K562 (cell line): ENCODE measurements at regions not wholly inside any gene's neighbourhood (a gene's known extent, or its start where the extent isn't known, plus 50 kb on each side); places are given as distances from the start of the nearest gene placed in this dataset.
A peak's percentile ranks its signal among the peaks of the same experiment; 100 is the strongest.

Source experiments
- BACH1 ChIP-seq: fragments of 200-800 bp; sonication (Bioruptor generic); IDR thresholded peaks from 2 replicates; pipeline ENCODE4 v1.6.1; 2016; ENCODE audit warnings: missing genetic modification characterization, missing compliant biosample characterization
- FOXM1 ChIP-seq, 2 experiments: fragments of 450-650 bp in 1 of 2; sonication (generic) in 1 of 2; formaldehyde crosslinking in 1 of 2; IDR thresholded peaks; 2 replicates each; pipeline versions ENCODE4 v1.6.1 to v1.9.0; 2017 to 2022; ENCODE audit warnings: low read depth in 2 of 2, mild to moderate bottlenecking in 2 of 2, missing genetic modification reagents in 1 of 2, moderate library complexity in 1 of 2
- MEIS2 ChIP-seq: fragments of 450-650 bp; IDR thresholded peaks from 2 replicates; pipeline ENCODE4 v1.6.1; 2014; ENCODE audit warnings: mild to moderate bottlenecking; ENCODE audit not compliant: partially characterized antibody
- MYBL2 ChIP-seq, 2 experiments: fragments of 450-650 bp in 1 of 2; sonication (generic) in 1 of 2; formaldehyde crosslinking in 1 of 2; IDR thresholded peaks; 2 replicates each; pipeline versions ENCODE4 v1.6.1 to v1.8.1; 2017 to 2022; ENCODE audit warnings: borderline replicate concordance in 1 of 2, inconsistent platforms in 1 of 2, low read depth in 1 of 2, mild to moderate bottlenecking in 1 of 2, missing genetic modification reagents in 1 of 2, moderate library complexity in 1 of 2
- NFIC ChIP-seq: fragments of 450-650 bp; IDR thresholded peaks from 2 replicates; pipeline ENCODE4 v1.6.1; 2017; ENCODE audit warnings: mild to moderate bottlenecking, inconsistent platforms
- POLR2B ChIP-seq: fragments of 450-650 bp; IDR thresholded peaks from 2 replicates; pipeline ENCODE4 v1.6.1; 2018; ENCODE audit warnings: low read depth; ENCODE audit not compliant: partially characterized antibody
- RBFOX2 ChIP-seq: fragments of 200-400 bp; formaldehyde crosslinking; IDR thresholded peaks from 2 replicates; pipeline ENCODE4 v1.6.1; 2017; ENCODE audit warnings: low read depth, mild to moderate bottlenecking, low read length, moderate library complexity
- SAFB ChIP-seq: fragments of 200-400 bp; formaldehyde crosslinking; IDR thresholded peaks from 2 replicates; pipeline ENCODE4 v1.6.1; 2017; ENCODE audit warnings: low read depth, low read length, borderline replicate concordance
- SMARCA4 ChIP-seq: fragments of 450-650 bp; IDR thresholded peaks from 2 replicates; pipeline ENCODE4 v1.6.1; 2016
- SMC3 ChIP-seq: conservative IDR thresholded peaks from 2 replicates; pipeline ENCODE4 v1.6.1; 2011; ENCODE audit warnings: low read depth, low read length, improper control_type of control experiment; ENCODE audit not compliant: insufficient read depth
- STAT5A ChIP-seq: IDR thresholded peaks from 2 replicates; pipeline ENCODE4 v1.6.1; 2012; ENCODE audit warnings: low read length, inconsistent platforms, borderline replicate concordance
- TRIM24 ChIP-seq, 2 experiments: fragments of 450-650 bp; IDR thresholded peaks; 2 replicates each; pipeline ENCODE4 v1.6.1; 2016
- ZNF316 ChIP-seq: fragments of 450-650 bp; IDR thresholded peaks from 2 replicates; pipeline ENCODE4 v1.6.1; 2016
- ZNF584 ChIP-seq: fragments of 200-800 bp; sonication (Bioruptor generic); IDR thresholded peaks from 2 replicates; pipeline ENCODE4 v1.6.1; 2016; ENCODE audit warnings: low read depth, mild to moderate bottlenecking, missing genetic modification characterization, missing compliant biosample characterization
- ZNF79 ChIP-seq: fragments of 250-450 bp; sonication (Bioruptor Pico); IDR thresholded peaks from 2 replicates; pipeline ENCODE4 v1.4.0; 2020; ENCODE audit warnings: low read depth, mild to moderate bottlenecking, moderate library complexity
- TF ChIP-seq, protein P1 (sequence below): sonication (generic); formaldehyde crosslinking; IDR thresholded peaks from 2 replicates; pipeline ENCODE4 v1.8.1; 2023; ENCODE audit warnings: mild to moderate bottlenecking, missing genetic modification reagents, moderate library complexity
- TF ChIP-seq, protein P2 (sequence below): sonication (generic); formaldehyde crosslinking; IDR thresholded peaks from 2 replicates; pipeline ENCODE4 v1.8.1; 2023; ENCODE audit warnings: mild to moderate bottlenecking, missing genetic modification reagents
- TF ChIP-seq, protein P3 (sequence below): fragments of 450-650 bp; formaldehyde crosslinking; conservative IDR thresholded peaks from 2 replicates; pipeline ENCODE4 v1.4.0; 2022; ENCODE audit warnings: mild to moderate bottlenecking, missing genetic modification characterization
- TF ChIP-seq, protein P4 (sequence below): fragments of 450-650 bp; conservative IDR thresholded peaks from 2 replicates; pipeline ENCODE4 v1.6.1; 2016; ENCODE audit warnings: missing genetic modification characterization, low read depth, mild to moderate bottlenecking, control low read depth, missing compliant biosample characterization
- TF ChIP-seq, protein P5 (sequence below): fragments of 200-800 bp; sonication (Bioruptor generic); IDR thresholded peaks from 2 replicates; pipeline ENCODE4 v1.6.1; 2017; ENCODE audit warnings: missing genetic modification characterization, missing compliant biosample characterization

DNA sequence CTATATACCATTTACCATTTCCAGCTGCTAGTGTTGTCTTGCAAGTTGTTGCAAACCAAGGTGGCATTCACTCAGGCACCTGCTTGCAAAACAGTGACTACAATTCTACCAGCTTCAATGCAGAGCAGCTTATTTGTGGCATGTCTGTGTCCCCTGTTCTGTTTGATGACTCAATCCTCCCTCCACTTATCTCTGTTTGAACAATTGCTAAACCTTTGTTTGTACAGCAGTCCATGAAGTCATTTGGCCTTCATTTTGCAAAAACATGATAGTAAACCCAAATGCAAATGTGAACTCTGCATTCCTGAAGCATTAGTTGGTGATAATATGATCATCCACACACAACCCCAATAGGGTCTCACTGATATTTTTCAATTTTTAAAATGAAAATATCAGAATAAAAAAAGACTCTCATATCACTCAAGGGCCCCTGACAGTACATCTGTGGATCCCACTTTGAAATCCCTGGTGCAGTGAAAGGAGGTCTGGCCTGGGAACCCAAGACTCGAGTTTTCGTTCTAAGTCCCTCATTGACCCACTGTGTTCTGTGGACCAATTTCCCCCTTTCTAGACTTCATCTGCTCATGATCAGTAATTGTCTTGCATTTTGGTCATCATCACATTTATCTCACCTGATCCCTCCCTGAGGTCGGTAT lies 425.4 kb downstream of the RPS24 start (continued):
- TF ChIP-seq MYBL2 (IDR thresholded peaks at IDR 0.05; ENCODE audit: low read depth), result no peak
- TF ChIP-seq MYBL2 (CRISPR knock-in tag; IDR thresholded peaks at IDR 0.05; ENCODE audit: borderline replicate concordance), result no peak
- peak; percentile 36; the same call in 1 of the 2 replicates for TF ChIP-seq STAT5A
- TF ChIP-seq SMARCA4, result peak; percentile 99
- peak; percentile 65 for TF ChIP-seq MEIS2
- TF ChIP-seq TRIM24 (IDR thresholded peaks at IDR 0.05), result peak; percentile 64 to 84
- TF ChIP-seq, protein P1, sequence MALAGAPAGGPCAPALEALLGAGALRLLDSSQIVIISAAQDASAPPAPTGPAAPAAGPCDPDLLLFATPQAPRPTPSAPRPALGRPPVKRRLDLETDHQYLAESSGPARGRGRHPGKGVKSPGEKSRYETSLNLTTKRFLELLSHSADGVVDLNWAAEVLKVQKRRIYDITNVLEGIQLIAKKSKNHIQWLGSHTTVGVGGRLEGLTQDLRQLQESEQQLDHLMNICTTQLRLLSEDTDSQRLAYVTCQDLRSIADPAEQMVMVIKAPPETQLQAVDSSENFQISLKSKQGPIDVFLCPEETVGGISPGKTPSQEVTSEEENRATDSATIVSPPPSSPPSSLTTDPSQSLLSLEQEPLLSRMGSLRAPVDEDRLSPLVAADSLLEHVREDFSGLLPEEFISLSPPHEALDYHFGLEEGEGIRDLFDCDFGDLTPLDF (CRISPR knock-in tag), result no peak
- TF ChIP-seq, protein P2, sequence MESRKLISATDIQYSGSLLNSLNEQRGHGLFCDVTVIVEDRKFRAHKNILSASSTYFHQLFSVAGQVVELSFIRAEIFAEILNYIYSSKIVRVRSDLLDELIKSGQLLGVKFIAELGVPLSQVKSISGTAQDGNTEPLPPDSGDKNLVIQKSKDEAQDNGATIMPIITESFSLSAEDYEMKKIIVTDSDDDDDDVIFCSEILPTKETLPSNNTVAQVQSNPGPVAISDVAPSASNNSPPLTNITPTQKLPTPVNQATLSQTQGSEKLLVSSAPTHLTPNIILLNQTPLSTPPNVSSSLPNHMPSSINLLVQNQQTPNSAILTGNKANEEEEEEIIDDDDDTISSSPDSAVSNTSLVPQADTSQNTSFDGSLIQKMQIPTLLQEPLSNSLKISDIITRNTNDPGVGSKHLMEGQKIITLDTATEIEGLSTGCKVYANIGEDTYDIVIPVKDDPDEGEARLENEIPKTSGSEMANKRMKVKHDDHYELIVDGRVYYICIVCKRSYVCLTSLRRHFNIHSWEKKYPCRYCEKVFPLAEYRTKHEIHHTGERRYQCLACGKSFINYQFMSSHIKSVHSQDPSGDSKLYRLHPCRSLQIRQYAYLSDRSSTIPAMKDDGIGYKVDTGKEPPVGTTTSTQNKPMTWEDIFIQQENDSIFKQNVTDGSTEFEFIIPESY (CRISPR knock-in tag), result no peak
- TF ChIP-seq ZNF316, result no peak
- no peak for TF ChIP-seq BACH1 (tag)
- no peak for TF ChIP-seq POLR2B
- TF ChIP-seq SAFB, result no peak
- TF ChIP-seq NFIC, result peak; percentile 71
- TF ChIP-seq, protein P3, sequence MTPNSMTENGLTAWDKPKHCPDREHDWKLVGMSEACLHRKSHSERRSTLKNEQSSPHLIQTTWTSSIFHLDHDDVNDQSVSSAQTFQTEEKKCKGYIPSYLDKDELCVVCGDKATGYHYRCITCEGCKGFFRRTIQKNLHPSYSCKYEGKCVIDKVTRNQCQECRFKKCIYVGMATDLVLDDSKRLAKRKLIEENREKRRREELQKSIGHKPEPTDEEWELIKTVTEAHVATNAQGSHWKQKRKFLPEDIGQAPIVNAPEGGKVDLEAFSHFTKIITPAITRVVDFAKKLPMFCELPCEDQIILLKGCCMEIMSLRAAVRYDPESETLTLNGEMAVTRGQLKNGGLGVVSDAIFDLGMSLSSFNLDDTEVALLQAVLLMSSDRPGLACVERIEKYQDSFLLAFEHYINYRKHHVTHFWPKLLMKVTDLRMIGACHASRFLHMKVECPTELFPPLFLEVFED, result 0 out of 2 replicates have a peak, but pooled peaks have one; percentile 53
- TF ChIP-seq SMC3, result no peak
- no peak for TF ChIP-seq ZNF79
- no peak for TF ChIP-seq RBFOX2
- TF ChIP-seq FOXM1 (IDR thresholded peaks at IDR 0.05; ENCODE audit: low read depth), result peak; percentile 81
- no peak for TF ChIP-seq FOXM1 (CRISPR knock-in tag; IDR thresholded peaks at IDR 0.05; ENCODE audit: low read depth)
- peak; percentile 61; the same call in 1 of the 2 replicates for TF ChIP-seq ZNF584 (CRISPR knock-in tag)
- TF ChIP-seq, protein P4, sequence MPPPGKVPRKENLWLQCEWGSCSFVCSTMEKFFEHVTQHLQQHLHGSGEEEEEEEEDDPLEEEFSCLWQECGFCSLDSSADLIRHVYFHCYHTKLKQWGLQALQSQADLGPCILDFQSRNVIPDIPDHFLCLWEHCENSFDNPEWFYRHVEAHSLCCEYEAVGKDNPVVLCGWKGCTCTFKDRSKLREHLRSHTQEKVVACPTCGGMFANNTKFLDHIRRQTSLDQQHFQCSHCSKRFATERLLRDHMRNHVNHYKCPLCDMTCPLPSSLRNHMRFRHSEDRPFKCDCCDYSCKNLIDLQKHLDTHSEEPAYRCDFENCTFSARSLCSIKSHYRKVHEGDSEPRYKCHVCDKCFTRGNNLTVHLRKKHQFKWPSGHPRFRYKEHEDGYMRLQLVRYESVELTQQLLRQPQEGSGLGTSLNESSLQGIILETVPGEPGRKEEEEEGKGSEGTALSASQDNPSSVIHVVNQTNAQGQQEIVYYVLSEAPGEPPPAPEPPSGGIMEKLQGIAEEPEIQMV, result no peak
- TF ChIP-seq, protein P5, sequence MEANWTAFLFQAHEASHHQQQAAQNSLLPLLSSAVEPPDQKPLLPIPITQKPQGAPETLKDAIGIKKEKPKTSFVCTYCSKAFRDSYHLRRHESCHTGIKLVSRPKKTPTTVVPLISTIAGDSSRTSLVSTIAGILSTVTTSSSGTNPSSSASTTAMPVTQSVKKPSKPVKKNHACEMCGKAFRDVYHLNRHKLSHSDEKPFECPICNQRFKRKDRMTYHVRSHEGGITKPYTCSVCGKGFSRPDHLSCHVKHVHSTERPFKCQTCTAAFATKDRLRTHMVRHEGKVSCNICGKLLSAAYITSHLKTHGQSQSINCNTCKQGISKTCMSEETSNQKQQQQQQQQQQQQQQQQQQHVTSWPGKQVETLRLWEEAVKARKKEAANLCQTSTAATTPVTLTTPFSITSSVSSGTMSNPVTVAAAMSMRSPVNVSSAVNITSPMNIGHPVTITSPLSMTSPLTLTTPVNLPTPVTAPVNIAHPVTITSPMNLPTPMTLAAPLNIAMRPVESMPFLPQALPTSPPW, result no peak; the same call in 1 of the 2 replicates
